Left forelimb (tissue), 1 donor: ENCODE measurements at regions not wholly inside any gene's neighbourhood (a gene's known extent, or its start where the extent isn't known, plus 50 kb on each side); places are given as distances from the start of the nearest gene placed in this dataset.

Source experiments
- DNase-seq: peaks from one replicate; pipeline ENCODE4 v3.0.0-alpha.2; 2018; ENCODE audit warnings: low spot score

DNA sequence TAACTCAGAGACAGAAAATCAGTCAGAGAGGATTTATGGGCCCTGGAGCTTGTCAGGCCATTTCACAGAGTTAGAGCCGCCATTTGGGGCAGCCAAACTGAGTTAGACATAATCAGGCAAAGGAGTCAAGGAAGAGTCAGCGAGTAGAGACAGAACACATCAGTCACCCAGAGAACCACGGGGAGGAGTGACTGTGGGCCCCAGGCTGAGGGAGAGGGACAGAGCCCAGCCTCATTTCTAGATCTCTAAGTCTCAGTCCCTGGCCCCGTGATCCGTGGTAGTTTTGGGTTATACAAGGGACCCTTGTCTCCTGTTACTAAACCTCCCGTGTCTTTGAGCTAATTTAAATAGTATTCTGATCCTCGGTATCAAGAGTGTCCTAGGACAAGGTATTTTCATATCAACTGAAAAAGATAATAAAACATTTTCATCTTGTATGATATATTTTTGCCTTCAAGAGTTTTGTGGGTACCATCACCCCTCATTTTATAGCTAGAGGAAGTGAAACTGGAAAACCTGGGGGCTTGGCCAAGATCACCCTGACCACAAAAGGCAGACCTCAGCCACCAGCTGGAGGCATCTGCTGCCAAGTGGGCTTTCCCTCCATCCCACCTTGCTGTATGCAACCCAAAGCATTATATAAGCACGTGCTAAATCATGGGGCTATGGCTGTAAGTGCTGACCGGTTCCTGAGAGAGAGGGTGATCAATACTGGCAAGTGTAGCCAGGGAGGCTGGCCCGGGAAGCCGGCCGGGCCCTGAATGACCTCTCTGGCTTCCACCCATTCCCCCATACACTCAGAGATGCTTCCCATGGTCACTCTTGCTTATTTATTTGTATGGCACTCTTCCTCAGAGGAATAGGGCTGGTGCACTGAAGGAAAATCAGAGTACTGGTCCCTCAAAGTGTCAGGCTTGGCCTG lies 204.1 kb downstream of the BCOR start:
- DNase-seq, result no peak

GRCh38 chrX:39894683-39895082 lies 203.1 kb downstream of the BCOR start:
- no peak for DNase-seq

DNA sequence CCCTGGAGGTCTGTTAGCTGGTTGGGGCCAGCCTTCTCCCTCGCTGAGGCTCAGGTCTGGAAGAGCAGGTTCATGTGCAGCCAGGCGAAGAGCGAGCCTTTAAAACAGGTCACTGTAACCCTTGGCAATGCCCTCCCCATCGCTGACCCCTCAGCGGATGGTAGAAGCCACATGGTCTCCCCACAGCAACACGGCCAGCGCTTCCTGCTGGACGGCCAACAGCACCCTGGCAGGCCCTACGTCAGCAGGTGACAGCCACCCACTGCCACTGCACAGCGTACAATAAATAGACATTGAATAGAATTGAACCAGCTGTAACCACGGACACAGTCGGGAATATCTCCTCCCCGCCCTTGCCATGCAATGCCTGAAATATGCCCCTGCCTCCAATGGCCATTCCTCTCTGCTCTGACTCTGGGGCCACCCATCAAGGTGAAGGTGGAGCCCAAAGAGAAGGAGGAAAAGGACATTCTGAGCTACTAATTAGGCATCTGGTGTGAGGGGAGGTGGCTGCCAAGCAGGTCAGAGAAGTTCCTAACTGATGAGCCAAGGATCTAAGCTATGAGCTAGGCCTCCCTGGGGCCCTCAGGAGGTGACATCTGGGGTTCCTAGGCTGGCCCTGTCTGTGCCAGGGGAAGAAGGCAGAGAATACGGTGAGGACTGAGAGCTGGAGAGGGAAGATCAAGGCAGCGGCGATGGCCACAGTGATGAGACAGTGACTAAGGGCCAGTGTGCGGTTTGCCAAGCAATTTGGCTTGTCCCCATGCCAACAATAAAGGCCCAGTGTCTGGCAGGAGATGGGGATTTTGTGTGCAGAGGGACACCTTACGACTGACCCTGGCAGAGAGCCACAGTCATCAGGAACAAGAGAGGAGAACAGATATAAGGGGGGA lies 202.3 kb downstream of the BCOR start:
- DNase-seq, result no peak

DNA sequence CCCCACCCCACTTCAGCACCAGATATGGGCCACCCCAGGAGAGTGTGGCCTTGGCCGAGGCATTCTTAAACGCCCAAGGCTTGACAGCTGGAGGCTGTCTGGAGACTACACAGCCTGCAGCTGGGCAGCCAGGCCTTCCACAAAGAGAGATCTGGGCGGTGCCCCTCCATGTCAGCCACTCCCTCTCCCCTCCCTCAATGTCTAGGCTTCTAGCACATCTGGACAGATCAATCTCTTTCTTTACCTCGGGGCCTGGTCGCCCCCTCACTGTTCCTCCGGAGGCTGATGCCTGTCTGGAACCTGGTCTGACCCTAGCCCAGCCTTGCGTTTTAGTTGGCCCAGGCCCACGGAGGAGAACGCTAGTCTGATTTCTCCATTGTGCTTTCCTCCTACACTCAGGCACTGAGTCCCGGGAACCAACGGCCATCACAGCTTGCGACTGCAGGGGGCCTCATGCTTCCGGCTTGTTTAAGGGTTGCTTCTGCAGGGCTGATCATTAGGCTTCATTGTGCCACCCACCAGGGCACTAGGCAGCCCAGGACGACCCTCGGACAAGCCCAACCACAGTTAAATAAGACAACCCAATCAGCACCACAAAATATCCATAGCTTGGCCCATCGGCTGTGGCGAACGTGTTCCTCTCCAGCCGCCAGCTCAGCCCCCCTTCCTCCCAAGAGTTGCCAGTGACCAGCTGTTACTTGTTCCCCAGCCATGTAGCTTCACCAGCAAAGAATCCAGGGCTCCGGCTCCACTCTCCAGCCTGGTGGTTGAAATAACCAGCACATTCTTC lies 200.6 kb downstream of the BCOR start:
- DNase-seq, result no peak

GRCh38 chrX:39897741-39898097 lies 200.0 kb downstream of the BCOR start:
- DNase-seq, result no peak

GRCh38 chrX:39898147-39898546 lies 199.6 kb downstream of the BCOR start:
- no peak for DNase-seq

DNA sequence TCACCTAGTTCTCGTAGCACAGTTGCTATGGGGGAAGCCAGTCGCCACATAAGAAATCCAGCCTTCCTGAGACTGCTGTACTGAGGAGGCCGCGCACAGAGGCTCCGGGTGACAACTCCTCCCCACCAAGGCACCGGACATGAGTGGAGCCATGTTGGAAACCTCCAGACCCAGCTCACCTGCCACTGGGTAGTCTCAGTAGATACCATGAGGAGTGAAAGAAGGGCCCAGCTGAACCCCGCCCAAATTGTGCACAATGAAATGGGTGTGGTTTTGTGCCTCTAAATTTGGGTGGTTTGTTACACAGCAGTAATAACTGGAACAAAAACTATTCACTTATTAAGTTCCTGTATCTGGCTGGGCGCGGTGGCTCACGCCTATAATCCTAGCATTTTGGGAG lies 198.7 kb downstream of the BCOR start:
- no peak for DNase-seq

GRCh38 chrX:39899856-39900776 lies 197.6 kb downstream of the BCOR start:
- no peak for DNase-seq

DNA sequence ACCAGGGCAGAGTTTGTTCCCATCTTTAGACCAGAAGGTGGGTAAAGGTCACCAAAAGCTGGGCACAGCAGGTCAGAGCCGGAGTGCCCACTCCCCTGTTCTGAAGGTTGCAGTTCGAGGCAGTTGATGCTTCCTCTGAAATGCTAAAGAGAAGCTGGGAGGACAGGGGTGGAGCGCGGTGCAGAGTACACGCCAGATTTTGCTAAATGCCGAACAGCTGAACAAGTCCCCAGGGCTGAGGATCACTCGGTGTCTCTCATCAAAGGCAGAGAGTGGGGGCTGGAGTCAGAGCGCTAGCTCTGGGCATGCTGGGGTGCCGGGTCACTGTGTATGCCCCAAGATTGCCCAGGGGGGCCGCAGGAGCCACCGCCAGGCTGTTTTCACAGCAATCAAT lies 197.0 kb downstream of the BCOR start:
- no peak for DNase-seq

DNA sequence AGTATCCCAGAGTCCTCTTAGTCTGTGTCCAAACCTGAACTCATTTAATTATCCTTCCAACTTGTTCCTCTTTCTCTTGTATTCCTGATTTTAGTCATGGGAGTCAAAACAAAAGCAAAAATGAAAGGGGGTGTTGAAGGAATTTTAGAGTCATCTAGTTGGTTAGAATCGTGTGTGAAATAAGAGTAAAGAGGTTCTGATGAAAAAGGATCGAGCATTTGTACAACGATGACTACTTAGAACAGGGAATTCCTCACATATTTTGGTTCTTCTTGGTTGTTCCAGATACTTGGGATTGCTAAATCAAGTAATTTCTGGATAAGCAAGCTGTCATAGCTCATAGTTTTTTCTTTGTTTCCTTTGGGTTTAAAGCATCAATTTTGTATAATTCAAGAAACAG lies 194.4 kb downstream of the BCOR start:
- no peak for DNase-seq

DNA sequence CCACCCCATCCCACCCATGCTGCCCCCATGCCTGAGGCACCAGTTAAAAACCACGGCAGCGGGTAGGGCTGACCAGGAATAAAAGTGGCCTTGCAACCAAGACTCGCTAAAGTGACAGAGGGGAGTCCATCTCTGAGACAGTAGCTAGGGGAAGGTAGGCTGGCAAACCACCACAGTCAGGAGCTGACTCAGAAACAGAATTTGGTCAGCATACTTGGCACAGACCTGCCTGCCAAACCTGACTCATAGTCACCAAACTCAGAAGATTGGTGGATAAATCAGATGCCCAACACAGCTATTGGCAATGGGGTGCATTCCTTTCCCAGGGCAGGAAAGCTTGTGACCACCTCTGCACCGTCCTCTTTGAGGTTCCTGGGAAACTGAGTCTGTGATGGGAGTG lies 193.8 kb downstream of the BCOR start:
- DNase-seq, result no peak

DNA sequence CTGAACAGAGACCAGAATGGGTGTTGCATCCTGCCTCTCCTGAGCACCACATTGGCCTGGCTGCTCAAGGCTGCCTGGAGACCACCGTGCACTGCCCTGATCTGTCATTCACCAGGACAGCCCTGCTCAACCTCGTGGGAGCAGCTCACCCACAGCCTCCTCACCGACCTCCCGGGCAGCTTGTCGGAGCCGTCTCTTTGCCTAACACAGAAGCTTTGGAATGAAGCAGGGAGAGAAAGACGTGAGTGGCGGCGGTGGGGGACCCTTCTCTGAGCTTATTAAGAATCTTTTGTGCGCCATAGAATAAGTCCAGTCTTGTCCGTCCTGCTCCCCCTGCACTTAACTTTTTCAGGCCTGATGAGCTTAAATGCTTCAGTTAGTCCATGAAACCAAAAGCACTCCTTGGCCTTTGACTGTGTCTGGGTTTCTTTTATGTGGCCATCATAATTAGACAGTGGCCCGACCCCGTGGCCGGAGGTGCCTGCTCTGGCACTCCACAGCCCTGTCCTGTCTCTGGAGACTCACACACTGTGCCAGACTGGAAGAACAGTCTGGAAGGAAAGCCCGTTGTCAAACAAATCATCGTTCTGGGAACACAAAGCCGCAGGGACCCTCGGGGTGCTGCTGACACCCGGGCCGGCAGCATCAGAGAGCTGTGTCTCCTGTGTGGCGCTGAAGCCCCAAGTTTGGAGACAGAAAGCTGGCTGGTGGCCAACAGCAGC lies 192.8 kb downstream of the BCOR start:
- DNase-seq, result no peak

DNA sequence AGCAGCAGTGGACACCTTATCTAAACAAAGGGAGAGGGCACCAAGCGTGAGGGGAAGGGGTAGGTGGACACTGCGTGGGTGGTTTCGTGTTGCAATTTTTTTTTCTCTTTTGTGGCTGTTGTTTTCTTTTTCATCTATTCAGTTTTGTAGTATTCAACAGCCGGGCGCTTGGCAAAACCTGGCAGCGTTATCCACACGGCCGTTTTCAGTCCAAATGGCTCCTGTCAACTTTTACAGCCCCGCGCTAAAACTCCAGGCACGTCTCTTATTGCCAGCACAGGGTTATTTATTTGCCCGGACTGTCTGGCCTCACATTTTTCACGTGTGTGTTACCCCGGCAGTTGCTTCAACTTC lies 192.2 kb downstream of the BCOR start:
- no peak for DNase-seq

GRCh38 chrX:39905946-39906345 lies 191.8 kb downstream of the BCOR start:
- no peak for DNase-seq

GRCh38 chrX:39907964-39908661 lies 189.6 kb downstream of the BCOR start:
- DNase-seq, result no peak

- no peak for DNase-seq
Measured at GRCh38 chrX:39909996-39910395, 187.8 kb downstream of the BCOR start.

DNA sequence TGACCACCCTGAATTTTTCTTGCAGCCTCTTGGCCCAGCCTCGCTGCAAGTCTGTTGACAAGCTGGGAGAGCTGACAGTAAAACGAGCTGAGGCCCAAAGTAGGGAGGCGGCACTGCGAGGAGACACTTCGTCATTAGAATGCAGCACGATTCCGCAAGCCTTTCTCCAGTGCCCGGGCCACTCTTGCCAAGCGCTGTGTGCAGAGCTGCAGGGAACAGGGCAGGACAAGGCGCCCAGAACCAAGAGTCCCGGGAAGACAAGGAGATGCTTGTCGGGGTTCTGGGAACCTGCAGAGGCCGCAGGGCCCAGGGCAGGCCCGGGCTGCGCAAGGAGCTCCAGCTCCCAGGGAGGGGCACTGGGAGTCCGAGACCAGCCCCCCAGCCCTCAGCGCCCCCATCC lies 187.1 kb downstream of the BCOR start:
- no peak for DNase-seq

DNA sequence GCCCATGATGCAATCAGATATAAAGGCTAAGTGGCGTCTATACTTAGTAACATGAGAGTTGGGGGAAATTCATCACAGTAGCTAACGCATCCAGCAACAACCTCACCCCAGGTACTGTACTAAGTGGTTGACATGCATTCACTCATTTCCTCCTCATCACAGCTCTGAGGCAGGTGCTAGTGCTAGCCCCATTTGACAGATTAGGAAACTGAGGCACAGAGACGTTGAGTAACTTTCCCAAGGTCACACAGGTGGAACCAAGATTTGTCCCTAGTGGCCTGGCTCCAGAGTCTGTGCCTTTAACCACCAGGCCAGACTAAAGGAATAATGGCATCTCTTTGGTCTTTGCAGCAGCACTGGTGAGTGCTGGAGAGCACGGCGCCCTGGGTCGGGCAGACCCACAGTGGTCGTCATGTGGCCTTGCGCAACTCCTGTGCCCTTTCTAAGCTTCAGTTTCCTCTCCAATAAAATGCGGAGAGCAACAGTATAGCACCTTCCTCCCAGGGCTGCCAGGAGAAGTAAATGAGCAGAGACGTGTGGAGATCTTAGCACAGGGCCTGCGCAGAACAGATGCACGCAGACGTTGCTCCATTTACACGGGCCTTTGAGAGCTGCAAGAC lies 186.4 kb downstream of the BCOR start:
- DNase-seq, result no peak

DNA sequence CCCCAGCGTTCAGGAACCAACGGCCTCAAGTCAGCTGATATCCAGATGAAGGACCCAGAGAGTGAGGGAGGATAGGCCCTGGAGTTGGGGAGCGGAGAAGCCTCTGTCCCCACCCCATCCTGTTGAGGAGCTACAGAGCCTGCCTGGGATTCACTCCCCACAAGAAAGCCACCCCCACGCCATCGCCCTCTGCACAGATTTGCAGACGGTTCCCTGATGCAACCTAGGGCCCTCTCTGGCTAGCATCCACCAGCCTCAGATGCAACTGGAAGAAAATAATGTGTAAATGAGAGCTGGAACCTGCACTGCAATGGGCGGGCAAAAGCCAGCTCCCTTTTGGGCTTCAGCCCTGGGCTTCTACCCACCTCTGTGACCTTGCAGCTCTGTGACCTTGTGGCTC lies 185.6 kb downstream of the BCOR start:
- no peak for DNase-seq

GRCh38 chrX:39915081-39915480 lies 182.7 kb downstream of the BCOR start:
- DNase-seq, result no peak
